Body of pancreas (tissue), 4 donors: ENCODE measurements at regions not wholly inside any gene's neighbourhood (a gene's known extent, or its start where the extent isn't known, plus 50 kb on each side); places are given as distances from the start of the nearest gene placed in this dataset.

Experiments
- ATAC-seq: fragments of 150-250 bp; one replicate; pipeline ENCODE4 v1.9.1; 2016
- DNase-seq, 4 donors: peaks; one replicate each; pipeline ENCODE4 v3.0.0-alpha.2; 2019
- H3K27ac ChIP-seq, 4 donors: fragments of 200-600 bp; sonication (generic); 1 replicate in 3 of 4; 2 replicates in 1 of 4; pipeline versions ENCODE4 v1.5.1 to v1.6.1; 2016 to 2019; ENCODE audit warnings: mild to moderate bottlenecking in 1 of 4, mixed read lengths in 1 of 4, moderate library complexity in 1 of 4
- H3K27me3 ChIP-seq, 2 donors: fragments of 200-600 bp; sonication (generic); one replicate each; pipeline ENCODE4 v1.6.0; 2016; ENCODE audit warnings: mild to moderate bottlenecking in 1 of 2
- H3K36me3 ChIP-seq, 2 donors: fragments of 200-600 bp; sonication (generic); replicated peaks in 1 of 2; 2 replicates each; pipeline ENCODE4 v1.5.1; 2016; ENCODE audit warnings: low read depth in 2 of 2; ENCODE audit not compliant: insufficient read depth in 1 of 2
- H3K4me1 ChIP-seq: fragments of 200-600 bp; sonication (generic); one replicate; pipeline ENCODE4 v1.6.0; 2016
- H3K4me3 ChIP-seq, 2 donors: fragments of 200-600 bp; sonication (generic); 1 replicate in 1 of 2; 2 replicates in 1 of 2; pipeline ENCODE4 v1.5.1; 2016 to 2019
- H3K9me3 ChIP-seq, 3 donors: fragments of 200-600 bp; sonication (generic); 1 replicate in 2 of 3; 2 replicates in 1 of 3; pipeline ENCODE4 v1.5.1; 2016
- POLR2A ChIP-seq, 3 donors: fragments of 450-650 bp; IDR thresholded peaks; one replicate each; pipeline ENCODE4 v1.6.1; 2016; ENCODE audit warnings: antibody characterized with exemption in 3 of 3, mild to moderate bottlenecking in 2 of 3
- WGBS, 2 donors: methylation state at CpG; one replicate each; pipeline ENCODE4 v1.1.5; 2017; 5-methylcytosine and 5-hydroxymethylcytosine counted together
- intact Hi-C: fragments of 100-400 bp; cut with DNase I; formaldehyde crosslinking; loops from one replicate; pipeline ENCODE4 v1.15.1; 2023
- TF ChIP-seq, protein P1 (sequence below), 7 experiments: fragments of 450-650 bp in 4 of 7; fragments of 200-600 bp in 3 of 7; sonication (generic) in 3 of 7; IDR thresholded peaks; one replicate each; pipeline ENCODE4 v1.5.1; 2016 to 2019; ENCODE audit warnings: antibody characterized with exemption in 7 of 7

DNA sequence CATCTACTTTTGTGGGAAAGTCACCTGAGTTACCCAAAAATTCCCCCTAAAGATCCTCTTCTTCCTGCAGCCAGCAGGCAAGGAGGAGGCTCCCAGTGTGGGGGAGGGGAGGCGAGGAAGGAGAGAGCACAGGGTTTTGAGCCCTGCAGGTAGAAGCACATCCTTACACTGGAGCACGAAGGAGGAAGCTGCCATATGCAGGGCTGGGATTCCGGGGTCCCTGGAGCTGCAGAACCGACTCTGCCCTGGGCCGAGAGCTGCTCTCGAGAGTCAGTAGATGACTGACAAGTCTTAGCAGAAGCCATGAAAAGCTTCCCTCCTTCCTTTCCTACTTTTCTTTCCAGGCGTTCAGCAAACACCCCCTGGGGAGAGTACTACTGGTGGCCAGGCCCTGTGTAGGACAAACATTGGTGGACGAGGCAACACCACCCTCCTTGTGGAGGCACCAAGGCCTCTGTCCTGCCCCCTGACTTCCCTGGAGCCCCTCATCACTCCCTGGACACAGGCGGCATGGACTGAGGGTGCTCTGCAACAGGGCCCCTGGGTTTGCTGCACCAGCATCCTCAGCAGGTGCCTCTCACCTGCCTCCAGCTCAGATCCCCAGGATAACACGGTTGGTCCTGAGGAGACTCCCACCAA, 211.7 kb upstream of the CST7 start:
- WGBS, 2 donors: 88 to 89% methylated on average over 8 to 10 of the region's 10 CpGs
- no peak overlapping the region for H3K4me3 ChIP-seq
- ATAC-seq (no peak), DNase-seq (no peak)
- H3K27me3 ChIP-seq: no peaks in the 10 kb centered on the region
- intact Hi-C loops: no loop called here
- no peaks in the 10 kb centered on the region for H3K4me1 ChIP-seq
- no peak overlapping the region for H3K27ac ChIP-seq
- TF ChIP-seq POLR2A (IDR thresholded peaks at IDR 0.05): no peak
- TF ChIP-seq, protein P1, sequence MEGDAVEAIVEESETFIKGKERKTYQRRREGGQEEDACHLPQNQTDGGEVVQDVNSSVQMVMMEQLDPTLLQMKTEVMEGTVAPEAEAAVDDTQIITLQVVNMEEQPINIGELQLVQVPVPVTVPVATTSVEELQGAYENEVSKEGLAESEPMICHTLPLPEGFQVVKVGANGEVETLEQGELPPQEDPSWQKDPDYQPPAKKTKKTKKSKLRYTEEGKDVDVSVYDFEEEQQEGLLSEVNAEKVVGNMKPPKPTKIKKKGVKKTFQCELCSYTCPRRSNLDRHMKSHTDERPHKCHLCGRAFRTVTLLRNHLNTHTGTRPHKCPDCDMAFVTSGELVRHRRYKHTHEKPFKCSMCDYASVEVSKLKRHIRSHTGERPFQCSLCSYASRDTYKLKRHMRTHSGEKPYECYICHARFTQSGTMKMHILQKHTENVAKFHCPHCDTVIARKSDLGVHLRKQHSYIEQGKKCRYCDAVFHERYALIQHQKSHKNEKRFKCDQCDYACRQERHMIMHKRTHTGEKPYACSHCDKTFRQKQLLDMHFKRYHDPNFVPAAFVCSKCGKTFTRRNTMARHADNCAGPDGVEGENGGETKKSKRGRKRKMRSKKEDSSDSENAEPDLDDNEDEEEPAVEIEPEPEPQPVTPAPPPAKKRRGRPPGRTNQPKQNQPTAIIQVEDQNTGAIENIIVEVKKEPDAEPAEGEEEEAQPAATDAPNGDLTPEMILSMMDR (IDR thresholded peaks at IDR 0.05): no peak
- no peaks in the 10 kb centered on the region for H3K36me3 ChIP-seq
- no peaks in the 10 kb centered on the region for H3K9me3 ChIP-seq

DNA sequence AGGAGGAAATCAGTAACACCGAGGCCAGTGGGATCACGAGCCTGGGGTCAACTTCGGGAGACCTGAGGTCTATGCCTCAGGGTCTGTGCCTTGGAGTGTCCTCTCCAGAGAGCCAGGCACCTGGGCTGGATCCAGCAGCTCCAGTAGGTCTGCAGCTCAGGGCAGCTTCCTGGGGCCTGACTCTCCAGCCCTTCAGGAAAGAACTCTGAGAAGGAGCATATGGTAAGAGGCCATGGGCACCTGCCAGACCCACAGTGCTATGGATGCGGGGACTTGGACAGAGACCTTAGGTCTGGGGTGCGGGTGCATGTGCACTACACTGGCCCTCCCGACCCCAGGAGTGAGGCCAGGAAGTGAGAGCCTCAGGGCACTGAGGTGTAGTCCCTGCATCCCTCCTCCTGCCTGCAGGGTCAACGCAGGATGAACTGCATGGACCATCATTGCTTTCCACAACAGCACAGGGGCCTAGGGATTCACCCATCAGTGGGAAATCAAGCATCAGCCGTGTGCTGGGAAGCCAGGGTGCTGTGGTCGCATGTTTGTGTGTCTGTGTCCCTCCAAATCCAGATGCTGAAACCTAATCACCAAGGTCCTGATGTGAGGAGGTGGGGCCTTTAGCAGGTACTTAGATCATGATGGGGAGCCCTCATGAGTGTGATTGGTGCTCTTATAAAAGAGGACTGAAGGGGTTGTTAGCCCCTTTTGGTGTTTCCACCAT, 210.9 kb upstream of the CST7 start:
- no peaks in the 10 kb centered on the region for H3K9me3 ChIP-seq
- no peak overlapping the region for H3K27ac ChIP-seq
- H3K27me3 ChIP-seq: no peaks in the 10 kb centered on the region
- H3K4me3 ChIP-seq: no peak overlapping the region
- no peaks in the 10 kb centered on the region for H3K4me1 ChIP-seq
- H3K36me3 ChIP-seq: no peaks in the 10 kb centered on the region
- no peak for ATAC-seq
- TF ChIP-seq, protein P1 (IDR thresholded peaks at IDR 0.05): no peak
- TF ChIP-seq POLR2A (IDR thresholded peaks at IDR 0.05): no peak
- 89 to 90% methylated on average over 6 to 9 of the region's 9 CpGs for WGBS, 2 donors
- intact Hi-C loops: no loop called here
- DNase-seq: no peak

DNA sequence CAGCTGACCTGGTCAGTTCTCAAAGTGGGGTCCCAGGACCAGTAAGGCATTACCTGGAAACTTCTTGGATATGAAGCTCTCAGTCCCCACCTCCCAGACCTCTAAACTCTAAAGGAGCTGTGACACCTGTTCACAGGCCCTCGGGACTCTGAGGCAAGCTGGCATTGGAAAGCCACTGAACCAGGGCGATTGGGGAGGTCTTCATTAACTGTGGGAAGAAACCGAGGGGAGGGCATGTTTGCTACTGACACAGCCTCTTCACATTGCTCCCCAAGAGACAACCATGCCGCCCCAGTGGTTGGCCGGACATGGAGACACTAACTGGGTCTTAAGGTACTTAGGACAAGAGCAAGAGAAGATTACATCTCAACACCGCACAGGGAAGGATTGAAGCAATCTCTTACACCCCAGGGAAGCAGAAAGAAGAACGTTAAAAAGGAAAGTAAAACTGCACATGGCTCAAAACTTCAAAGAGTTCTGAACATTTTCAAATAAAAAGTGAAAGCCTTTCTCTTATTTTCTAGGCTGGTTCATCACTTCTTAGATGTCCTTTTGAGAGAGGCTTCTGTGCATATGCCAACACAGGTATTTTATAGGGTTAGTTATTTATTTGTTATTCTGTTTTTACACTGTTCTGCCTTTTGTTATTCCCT, 210.0 kb upstream of the CST7 start:
- intact Hi-C loops: no loop called here
- no peaks in the 10 kb centered on the region for H3K36me3 ChIP-seq
- no peak for DNase-seq
- no peak for ATAC-seq
- TF ChIP-seq, protein P1 (IDR thresholded peaks at IDR 0.05): no peak
- TF ChIP-seq POLR2A (IDR thresholded peaks at IDR 0.05): no peak
- H3K9me3 ChIP-seq: no peaks in the 10 kb centered on the region
- no peaks in the 10 kb centered on the region for H3K4me1 ChIP-seq
- H3K27ac ChIP-seq: no peak overlapping the region
- no peaks in the 10 kb centered on the region for H3K27me3 ChIP-seq
- no peak overlapping the region for H3K4me3 ChIP-seq
- WGBS, 2 donors: 78 to 85% methylated on average over 6 to 7 of the region's 7 CpGs

DNA sequence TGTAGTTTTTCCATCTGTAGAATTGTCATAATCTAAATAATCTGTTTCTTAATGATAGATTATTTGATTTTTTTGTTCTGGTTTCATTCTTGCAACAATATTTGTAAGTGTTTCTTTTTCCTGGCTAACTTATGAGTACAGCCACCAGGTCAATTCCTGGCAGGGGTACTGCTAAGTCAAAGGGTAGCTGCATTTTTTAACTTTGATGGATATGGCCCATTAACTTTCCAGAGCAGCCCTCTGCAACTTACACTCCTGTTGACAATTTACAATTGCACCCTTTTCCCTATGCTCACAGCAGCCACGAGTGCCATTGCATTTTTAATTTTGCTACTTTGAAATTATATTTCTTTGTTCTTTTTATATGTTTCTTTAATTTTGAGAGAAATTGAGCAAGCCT, 209.3 kb upstream of the CST7 start:
- no peaks in the 10 kb centered on the region for H3K36me3 ChIP-seq
- no peaks in the 10 kb centered on the region for H3K27me3 ChIP-seq
- H3K9me3 ChIP-seq: no peaks in the 10 kb centered on the region
- intact Hi-C loops: no loop called here
- TF ChIP-seq, protein P1 (IDR thresholded peaks at IDR 0.05): no peak
- TF ChIP-seq POLR2A (IDR thresholded peaks at IDR 0.05): no peak
- H3K4me1 ChIP-seq: no peaks in the 10 kb centered on the region
- no peak for ATAC-seq
- no peak overlapping the region for H3K27ac ChIP-seq
- 58 to 62% methylated on average over 1 of the region's 1 CpG for WGBS, 2 donors
- DNase-seq: no peak
- no peak overlapping the region for H3K4me3 ChIP-seq
